ENCODE measurements at regions not wholly inside any gene's neighbourhood (a gene's known extent, or its start where the extent isn't known, plus 50 kb on each side); places are given as distances from the start of the nearest gene placed in this dataset.
"Not testable (repeated sequence)": the region's sequence is repeated elsewhere in the genome, so short reads cannot be mapped to it uniquely, and the experiment has no call there.

- no peaks in the 10 kb centered on the region for H3K9me3 ChIP-seq (ENCODE audit: severe bottlenecking)
- no peak for TF ChIP-seq CTCF (IDR thresholded peaks at IDR 0.05; ENCODE audit: low read depth, low read length)
- no peaks in the 10 kb centered on the region for H3K27me3 ChIP-seq (ENCODE audit: insufficient read depth, low read depth, severe bottlenecking)
- H3K36me3 ChIP-seq: no peaks in the 10 kb centered on the region
- H3K27ac ChIP-seq: no peak overlapping the region
- no peak for DNase-seq
- no peak overlapping the region for H3K4me3 ChIP-seq (ENCODE audit: low read depth, low read length)
Observed at GRCh38 chr16:59840169-59840568, 1106.1 kb upstream of the GOT2 start.

GRCh38 chr16:59826767-59827166 is 1092.7 kb upstream of the GOT2 start:
- H3K4me3 ChIP-seq (ENCODE audit: low read depth, low read length): no peak overlapping the region
- H3K27me3 ChIP-seq (ENCODE audit: insufficient read depth, low read depth, severe bottlenecking): no peaks in the 10 kb centered on the region
- no peak for TF ChIP-seq CTCF (IDR thresholded peaks at IDR 0.05; ENCODE audit: low read depth, low read length)
- no peak overlapping the region for H3K27ac ChIP-seq
- DNase-seq: no peak
- no peaks in the 10 kb centered on the region for H3K9me3 ChIP-seq (ENCODE audit: severe bottlenecking)
- H3K36me3 ChIP-seq: no peaks in the 10 kb centered on the region

- not testable (repeated sequence) for H3K9me3 ChIP-seq (ENCODE audit: severe bottlenecking); H3K36me3 ChIP-seq; H3K4me3 ChIP-seq (ENCODE audit: low read depth, low read length); DNase-seq; H3K27me3 ChIP-seq (ENCODE audit: insufficient read depth, low read depth, severe bottlenecking); H3K27ac ChIP-seq
Observed at GRCh38 chr16:59809488-59809887, 1075.4 kb upstream of the GOT2 start.

- Histone ChIP-seq H3K27ac (no peak overlapping the region), H3K4me3 (ENCODE audit: low read depth, low read length) (no peak overlapping the region), H3K27me3 (ENCODE audit: insufficient read depth, low read depth, severe bottlenecking) (no peaks in the 10 kb centered on the region), H3K9me3 (ENCODE audit: severe bottlenecking) (no peaks in the 10 kb centered on the region), H3K36me3 (no peaks in the 10 kb centered on the region)
- TF ChIP-seq CTCF (IDR thresholded peaks at IDR 0.05; ENCODE audit: low read depth, low read length): no peak
- DNase-seq: no peak
Observed at GRCh38 chr16:59783191-59783590, 1049.1 kb upstream of the GOT2 start.

- no peaks in the 10 kb centered on the region for H3K36me3 ChIP-seq
- no peaks in the 10 kb centered on the region for H3K9me3 ChIP-seq (ENCODE audit: severe bottlenecking)
- no peak overlapping the region for H3K4me3 ChIP-seq (ENCODE audit: low read depth, low read length)
- TF ChIP-seq CTCF (IDR thresholded peaks at IDR 0.05; ENCODE audit: low read depth, low read length): no peak
- H3K27me3 ChIP-seq (ENCODE audit: insufficient read depth, low read depth, severe bottlenecking): no peaks in the 10 kb centered on the region
- no peak for DNase-seq
- H3K27ac ChIP-seq: no peak overlapping the region
Observed at GRCh38 chr16:59773330-59773729, 1039.2 kb upstream of the GOT2 start.

- no peak for DNase-seq
- TF ChIP-seq CTCF (IDR thresholded peaks at IDR 0.05; ENCODE audit: low read depth, low read length): no peak
- Histone ChIP-seq H3K27me3 (ENCODE audit: insufficient read depth, low read depth, severe bottlenecking) (no peaks in the 10 kb centered on the region), H3K27ac (no peak overlapping the region), H3K4me3 (ENCODE audit: low read depth, low read length) (no peak overlapping the region), H3K36me3 (no peaks in the 10 kb centered on the region), H3K9me3 (ENCODE audit: severe bottlenecking) (peaks cover 2% of the 10 kb centered on the region)
Observed at GRCh38 chr16:59759296-59759695, 1025.2 kb upstream of the GOT2 start.

All from WERI-Rb-1 (cell line).